Adrenal gland (tissue), 9 donors: ENCODE measurements at regions not wholly inside any gene's neighbourhood (a gene's known extent, or its start where the extent isn't known, plus 50 kb on each side); places are given as distances from the start of the nearest gene placed in this dataset.

Source experiments
- DNase-seq, 7 donors: peaks; one replicate each; pipeline ENCODE4 v3.0.0-alpha.2; 2019 to 2020
- H3K27ac ChIP-seq, 5 donors: fragments of 200-600 bp; sonication (generic) in 4 of 5; 1 replicate in 3 of 5; 2 replicates in 2 of 5; pipeline versions ENCODE4 v1.5.1 to v1.8.0; 2016 to 2020; ENCODE audit warnings: mild to moderate bottlenecking in 1 of 5
- H3K27me3 ChIP-seq: fragments of 200-600 bp; 2 replicates; pipeline ENCODE4 v1.8.0; 2021
- H3K36me3 ChIP-seq, 2 donors: fragments of 200-600 bp; replicated peaks in 1 of 2; 1 replicate in 1 of 2; 2 replicates in 1 of 2; pipeline versions ENCODE4 v1.5.1 to v1.8.0; 2018 to 2022
- H3K4me1 ChIP-seq, 2 donors: fragments of 200-600 bp; replicated peaks in 1 of 2; 1 replicate in 1 of 2; 2 replicates in 1 of 2; pipeline versions ENCODE4 v1.5.1 to v1.8.0; 2018 to 2021
- H3K4me3 ChIP-seq, 4 donors: fragments of 200-600 bp; sonication (generic) in 3 of 4; one replicate each; pipeline ENCODE4 v1.5.1; 2016 to 2018
- H3K9me3 ChIP-seq, 3 donors: fragments of 200-600 bp; sonication (generic) in 1 of 3; replicated peaks in 1 of 3; 1 replicate in 2 of 3; 2 replicates in 1 of 3; pipeline versions ENCODE4 v1.5.1 to v1.8.0; 2016 to 2021
- POLR2A ChIP-seq, 2 donors: fragments of 450-650 bp; IDR thresholded peaks; one replicate each; pipeline ENCODE4 v1.6.1; 2017; ENCODE audit warnings: antibody characterized with exemption in 2 of 2, mild to moderate bottlenecking in 2 of 2, moderate library complexity in 1 of 2
- WGBS, 4 donors: extraction: QIAGEN DNeasy Blood & Tissue Kit in 2 of 4; methylation state at CpG; one replicate each; pipeline versions ENCODE4 v1.1.5 to v1.1.7; 2013 to 2017; 5-methylcytosine and 5-hydroxymethylcytosine counted together
- intact Hi-C, 2 donors: fragments of 100-400 bp; cut with DNase I; formaldehyde crosslinking; loops; one replicate each; pipeline versions ENCODE4 v1.14.1 to v1.15.0; 2022 to 2023
- TF ChIP-seq, protein P1 (sequence below), 6 experiments: fragments of 450-650 bp in 4 of 6; fragments of 200-600 bp in 2 of 6; sonication (generic) in 1 of 6; IDR thresholded peaks; 1 replicate in 5 of 6; 2 replicates in 1 of 6; pipeline versions ENCODE4 v1.5.1 to v1.8.0; 2016 to 2021; ENCODE audit warnings: antibody characterized with exemption in 6 of 6, mild to moderate bottlenecking in 2 of 6, moderate library complexity in 1 of 6
- donor health status: healthy with polysubstance abuse.
- donor health status: Bipolar disorder and iron deficiency.
- donor health status: DM: yes; HTN: yes; CAD: no.
- donor health status: DM: no; HTN: no; CAD: no.
- donor health status: DM: no; HTN: no; CAD: no.

DNA sequence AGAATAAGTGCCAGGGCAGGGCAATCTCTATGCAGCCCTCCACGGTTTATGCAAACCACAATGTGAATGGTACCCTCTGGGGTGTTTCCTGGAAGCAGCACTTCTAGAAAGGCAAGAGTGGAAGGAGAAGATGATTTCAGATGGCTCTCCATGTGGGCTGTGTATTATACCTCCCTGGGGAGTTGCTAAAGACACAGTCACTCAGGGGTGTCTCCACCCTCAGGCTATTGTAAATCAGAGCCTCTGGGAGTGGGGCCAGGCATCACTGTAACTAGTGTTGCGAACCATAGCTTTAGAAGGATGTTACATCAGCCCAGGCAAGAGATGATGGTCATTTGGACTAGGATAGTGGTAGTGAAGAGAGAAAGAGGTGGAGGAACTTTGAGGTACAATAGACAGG, 83.3 kb upstream of the ZKSCAN2 start:
- TF ChIP-seq, protein P1, sequence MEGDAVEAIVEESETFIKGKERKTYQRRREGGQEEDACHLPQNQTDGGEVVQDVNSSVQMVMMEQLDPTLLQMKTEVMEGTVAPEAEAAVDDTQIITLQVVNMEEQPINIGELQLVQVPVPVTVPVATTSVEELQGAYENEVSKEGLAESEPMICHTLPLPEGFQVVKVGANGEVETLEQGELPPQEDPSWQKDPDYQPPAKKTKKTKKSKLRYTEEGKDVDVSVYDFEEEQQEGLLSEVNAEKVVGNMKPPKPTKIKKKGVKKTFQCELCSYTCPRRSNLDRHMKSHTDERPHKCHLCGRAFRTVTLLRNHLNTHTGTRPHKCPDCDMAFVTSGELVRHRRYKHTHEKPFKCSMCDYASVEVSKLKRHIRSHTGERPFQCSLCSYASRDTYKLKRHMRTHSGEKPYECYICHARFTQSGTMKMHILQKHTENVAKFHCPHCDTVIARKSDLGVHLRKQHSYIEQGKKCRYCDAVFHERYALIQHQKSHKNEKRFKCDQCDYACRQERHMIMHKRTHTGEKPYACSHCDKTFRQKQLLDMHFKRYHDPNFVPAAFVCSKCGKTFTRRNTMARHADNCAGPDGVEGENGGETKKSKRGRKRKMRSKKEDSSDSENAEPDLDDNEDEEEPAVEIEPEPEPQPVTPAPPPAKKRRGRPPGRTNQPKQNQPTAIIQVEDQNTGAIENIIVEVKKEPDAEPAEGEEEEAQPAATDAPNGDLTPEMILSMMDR (IDR thresholded peaks at IDR 0.05): no peak
- TF ChIP-seq POLR2A (IDR thresholded peaks at IDR 0.05): no peak
- no peak for DNase-seq
- WGBS, 4 donors: 59 to 85% (median 65%) methylated on average over 2 of the region's 2 CpGs
- H3K9me3 ChIP-seq: no peaks in the 10 kb centered on the region
- intact Hi-C loops: no loop called here
- H3K27me3 ChIP-seq: no peaks in the 10 kb centered on the region
- no peaks in the 10 kb centered on the region for H3K36me3 ChIP-seq
- no peaks in the 10 kb centered on the region for H3K4me1 ChIP-seq
- H3K4me3 ChIP-seq: no peak overlapping the region
- no peak overlapping the region for H3K27ac ChIP-seq

- H3K36me3 ChIP-seq: no peaks in the 10 kb centered on the region
- intact Hi-C loops: no loop called here
- no peaks in the 10 kb centered on the region for H3K9me3 ChIP-seq
- no peak for TF ChIP-seq POLR2A (IDR thresholded peaks at IDR 0.05)
- TF ChIP-seq, protein P1 (IDR thresholded peaks at IDR 0.05): no peak
- H3K4me3 ChIP-seq: no peak overlapping the region
- H3K4me1 ChIP-seq: no peaks in the 10 kb centered on the region
- WGBS, 4 donors: 41 to 60% (median 51%) methylated on average over 3 of the region's 3 CpGs
- no peaks in the 10 kb centered on the region for H3K27me3 ChIP-seq
- H3K27ac ChIP-seq: no peak overlapping the region
- DNase-seq: no peak
Observed at GRCh38 chr16:25317732-25318316, 60.2 kb upstream of the ZKSCAN2 start.

DNA sequence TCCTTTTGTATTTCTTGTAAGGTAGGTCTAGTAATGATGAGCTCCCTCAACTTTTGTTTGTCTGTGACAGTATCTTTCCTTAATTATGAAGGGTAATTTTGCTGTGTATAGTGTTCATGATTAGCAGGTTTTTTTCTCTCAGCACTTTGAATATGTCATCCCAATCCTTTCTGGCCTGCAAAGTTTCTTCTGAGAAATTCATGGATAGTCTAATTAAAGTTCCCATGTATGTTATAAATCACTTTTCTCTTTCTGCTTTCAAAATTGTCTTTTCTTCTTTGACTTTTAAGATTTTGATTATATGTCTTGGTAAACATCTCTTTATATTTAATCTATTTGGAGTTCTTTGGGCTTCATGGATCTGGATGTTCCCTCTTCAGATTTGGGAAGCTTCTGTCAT, 54.3 kb upstream of the ZKSCAN2 start:
- Histone ChIP-seq H3K4me1 (no peaks in the 10 kb centered on the region), H3K9me3 (peaks cover 0 to 15% (median 4%) of the 10 kb centered on the region in 3 donors), H3K27ac (no peak overlapping the region), H3K36me3 (no peaks in the 10 kb centered on the region), H3K4me3 (no peak overlapping the region), H3K27me3 (no peaks in the 10 kb centered on the region)
- intact Hi-C loops: no loop called here
- DNase-seq: no peak
- TF ChIP-seq, protein P1 (IDR thresholded peaks at IDR 0.05): no peak
- no peak for TF ChIP-seq POLR2A (IDR thresholded peaks at IDR 0.05)

GRCh38 chr16:25311039-25311438, 53.4 kb upstream of the ZKSCAN2 start:
- H3K9me3 ChIP-seq: peaks cover 0 to 15% (median 4%) of the 10 kb centered on the region in 3 donors
- H3K4me1 ChIP-seq: no peaks in the 10 kb centered on the region
- WGBS, 4 donors: 72 to 89% (median 84%) methylated on average over 2 of the region's 2 CpGs
- no peak for TF ChIP-seq POLR2A (IDR thresholded peaks at IDR 0.05)
- TF ChIP-seq, protein P1 (IDR thresholded peaks at IDR 0.05): no peak
- no peak overlapping the region for H3K4me3 ChIP-seq
- no peaks in the 10 kb centered on the region for H3K36me3 ChIP-seq
- intact Hi-C loops: no loop called here
- DNase-seq: no peak
- no peak overlapping the region for H3K27ac ChIP-seq
- H3K27me3 ChIP-seq: no peaks in the 10 kb centered on the region
